ENCODE measurements at regions not wholly inside any gene's neighbourhood (a gene's known extent, or its start where the extent isn't known, plus 50 kb on each side); places are given as distances from the start of the nearest gene placed in this dataset.

GRCh38 chr7:125257617-125258016 is 328.0 kb upstream of the POT1 start:
- Histone ChIP-seq H2AFZ (ENCODE audit: low read depth, low read length) (no peak overlapping the region), H3K4me1 (ENCODE audit: insufficient read depth, low read length) (no peaks in the 10 kb centered on the region), H3K4me2 (ENCODE audit: low read length) (no peak overlapping the region), H3K27ac (ENCODE audit: low read depth, low read length) (no peak overlapping the region), H4K20me1 (ENCODE audit: insufficient read depth, low read length) (no peaks in the 10 kb centered on the region), H3K9ac (ENCODE audit: low read length) (no peak overlapping the region), H3K36me3 (ENCODE audit: insufficient read depth, low read length) (no peaks in the 10 kb centered on the region), H3K27me3 (ENCODE audit: insufficient read depth, low read length) (no peaks in the 10 kb centered on the region), H3K4me3 (ENCODE audit: insufficient read depth, low read depth, low read length) (no peak overlapping the region), H3K79me2 (ENCODE audit: insufficient read depth, low read length) (no peaks in the 10 kb centered on the region), H3K9me3 (ENCODE audit: insufficient read depth, low read depth, low read length) (no peaks in the 10 kb centered on the region)
- FAIRE-seq (no peak), DNase-seq (ENCODE audit: low read depth) (no peak)
- Mint-ChIP-seq H3K36me3 (ENCODE audit: low read depth, unreplicated experiment) (no peaks in the 10 kb centered on the region), H3K9me3 (ENCODE audit: unreplicated experiment) (no peaks in the 10 kb centered on the region), H3K27me3 (ENCODE audit: low read depth, unreplicated experiment) (peaks cover 3% of the 10 kb centered on the region), H3K4me1 (ENCODE audit: low read depth, unreplicated experiment) (no peaks in the 10 kb centered on the region), H3K4me3 (ENCODE audit: unreplicated experiment) (no peak overlapping the region), H3K27ac (ENCODE audit: unreplicated experiment) (no peak overlapping the region)
- TF ChIP-seq CTCF (IDR thresholded peaks at IDR 0.05; ENCODE audit: insufficient read depth, low read depth, low read length) (no peak), EZH2 (IDR thresholded peaks at IDR 0.05; ENCODE audit: insufficient read depth, low read length) (no peak)

- Histone ChIP-seq H3K9me3 (ENCODE audit: insufficient read depth, low read depth, low read length) (no peaks in the 10 kb centered on the region), H3K4me1 (ENCODE audit: insufficient read depth, low read length) (no peaks in the 10 kb centered on the region), H2AFZ (ENCODE audit: low read depth, low read length) (no peak overlapping the region), H3K27me3 (ENCODE audit: insufficient read depth, low read length) (no peaks in the 10 kb centered on the region), H3K4me2 (ENCODE audit: low read length) (no peak overlapping the region), H3K36me3 (ENCODE audit: insufficient read depth, low read length) (no peaks in the 10 kb centered on the region), H4K20me1 (ENCODE audit: insufficient read depth, low read length) (no peaks in the 10 kb centered on the region), H3K9ac (ENCODE audit: low read length) (no peak overlapping the region), H3K27ac (ENCODE audit: low read depth, low read length) (no peak overlapping the region), H3K4me3 (ENCODE audit: insufficient read depth, low read depth, low read length) (no peak overlapping the region), H3K79me2 (ENCODE audit: insufficient read depth, low read length) (no peaks in the 10 kb centered on the region)
- Mint-ChIP-seq H3K36me3 (ENCODE audit: low read depth, unreplicated experiment) (no peaks in the 10 kb centered on the region), H3K27ac (ENCODE audit: unreplicated experiment) (no peak overlapping the region), H3K4me1 (ENCODE audit: low read depth, unreplicated experiment) (no peaks in the 10 kb centered on the region), H3K9me3 (ENCODE audit: unreplicated experiment) (no peaks in the 10 kb centered on the region), H3K4me3 (ENCODE audit: unreplicated experiment) (no peak overlapping the region), H3K27me3 (ENCODE audit: low read depth, unreplicated experiment) (peaks cover 3% of the 10 kb centered on the region)
- TF ChIP-seq CTCF (IDR thresholded peaks at IDR 0.05; ENCODE audit: insufficient read depth, low read depth, low read length) (no peak), EZH2 (IDR thresholded peaks at IDR 0.05; ENCODE audit: insufficient read depth, low read length) (no peak)
- DNase-seq (ENCODE audit: low read depth) = no peak
- FAIRE-seq = no peak
Measured at GRCh38 chr7:125256446-125256845, 326.8 kb upstream of the POT1 start.

- TF ChIP-seq CTCF (IDR thresholded peaks at IDR 0.05; ENCODE audit: insufficient read depth, low read depth, low read length) (no peak), EZH2 (IDR thresholded peaks at IDR 0.05; ENCODE audit: insufficient read depth, low read length) (no peak)
- Histone ChIP-seq H3K79me2 (ENCODE audit: insufficient read depth, low read length) (no peaks in the 10 kb centered on the region), H3K27me3 (ENCODE audit: insufficient read depth, low read length) (no peaks in the 10 kb centered on the region), H3K4me3 (ENCODE audit: insufficient read depth, low read depth, low read length) (no peak overlapping the region), H3K9me3 (ENCODE audit: insufficient read depth, low read depth, low read length) (no peaks in the 10 kb centered on the region), H2AFZ (ENCODE audit: low read depth, low read length) (no peak overlapping the region), H3K27ac (ENCODE audit: low read depth, low read length) (no peak overlapping the region), H3K9ac (ENCODE audit: low read length) (no peak overlapping the region), H3K4me2 (ENCODE audit: low read length) (no peak overlapping the region), H3K4me1 (ENCODE audit: insufficient read depth, low read length) (no peaks in the 10 kb centered on the region), H3K36me3 (ENCODE audit: insufficient read depth, low read length) (no peaks in the 10 kb centered on the region), H4K20me1 (ENCODE audit: insufficient read depth, low read length) (no peaks in the 10 kb centered on the region)
- DNase-seq (ENCODE audit: low read depth) = no peak
- Mint-ChIP-seq H3K4me1 (ENCODE audit: low read depth, unreplicated experiment) (no peaks in the 10 kb centered on the region), H3K4me3 (ENCODE audit: unreplicated experiment) (no peak overlapping the region), H3K36me3 (ENCODE audit: low read depth, unreplicated experiment) (no peaks in the 10 kb centered on the region), H3K27me3 (ENCODE audit: low read depth, unreplicated experiment) (no peaks in the 10 kb centered on the region), H3K27ac (ENCODE audit: unreplicated experiment) (no peak overlapping the region), H3K9me3 (ENCODE audit: unreplicated experiment) (no peaks in the 10 kb centered on the region)
- FAIRE-seq = no peak
Measured at GRCh38 chr7:125255810-125256209, 326.2 kb upstream of the POT1 start.

Measured in astrocyte (in vitro differentiated cells and primary cell).